SK-N-SH (cell line): ENCODE measurements at regions not wholly inside any gene's neighbourhood (a gene's known extent, or its start where the extent isn't known, plus 50 kb on each side); places are given as distances from the start of the nearest gene placed in this dataset.

Experiments
- CTCF ChIA-PET: fragments of 300-600, 350-600 bp; formaldehyde crosslinking; extraction: SDS; loops from one replicate; lab custom pipeline; 2021; lab: Yijun Ruan, JAX
- POLR2A ChIA-PET: fragments of 350-600 bp; sonication (Branson Sonifier 250); formaldehyde crosslinking; extraction: SDS; loops from one replicate; lab custom pipeline; 2020; ENCODE audit warnings: antibody characterized with exemption, inconsistent platforms; lab: Yijun Ruan, JAX
- DNase-seq: peaks from one replicate; pipeline ENCODE4 v3.0.0; 2012
- H2AFZ ChIP-seq: fragments of 200-600 bp; sonication (generic); 2 replicates; pipeline ENCODE4 v1.8.1; 2016; ENCODE audit warnings: antibody characterized with exemption, mild to moderate bottlenecking, low read depth
- H3F3A ChIP-seq: fragments of 200-600 bp; sonication (generic); replicated peaks from 2 replicates; pipeline ENCODE3; 2016; ENCODE audit warnings: antibody characterized with exemption, mild to moderate bottlenecking; ENCODE audit not compliant: insufficient read depth
- H3K27ac ChIP-seq, 2 experiments: fragments of 200-500 bp in 1 of 2; fragments of 200-600 bp in 1 of 2; sonication (Bioruptor generic) in 1 of 2; sonication (generic), shearing (Covaris generic) in 1 of 2; 2 replicates each; pipeline versions ENCODE4 v1.5.1 to v1.6.1; 2014 to 2016; ENCODE audit warnings: low read depth in 2 of 2, inconsistent platforms in 1 of 2, low read length in 1 of 2, mild to moderate bottlenecking in 1 of 2, mixed read lengths in 1 of 2
- H3K27me3 ChIP-seq: fragments of 200-600 bp; sonication (generic), shearing (Covaris generic); 2 replicates; pipeline ENCODE4 v1.6.1; 2016; ENCODE audit warnings: mixed run types; ENCODE audit not compliant: insufficient read depth
- H3K36me3 ChIP-seq, 2 experiments: fragments of 200-500 bp in 1 of 2; fragments of 200-600 bp in 1 of 2; sonication (Bioruptor generic) in 1 of 2; sonication (generic) in 1 of 2; replicated peaks in 1 of 2; 2 replicates each; pipeline versions ENCODE3 to v1.5.1; 2014 to 2016; ENCODE audit warnings: low read length in 1 of 2, mild to moderate bottlenecking in 1 of 2; ENCODE audit not compliant: insufficient read depth in 2 of 2, control insufficient read depth in 1 of 2
- H3K4me1 ChIP-seq, 2 experiments: fragments of 200-500 bp in 1 of 2; fragments of 200-600 bp in 1 of 2; sonication (Bioruptor generic) in 1 of 2; sonication (generic), shearing (Covaris generic) in 1 of 2; 2 replicates each; pipeline versions ENCODE4 v1.5.1 to v1.6.1; 2014 to 2016; ENCODE audit warnings: low read depth in 1 of 2, low read length in 1 of 2, mixed run types in 1 of 2; ENCODE audit not compliant: insufficient read depth in 2 of 2, control insufficient read depth in 1 of 2
- H3K4me2 ChIP-seq: fragments of 200-600 bp; sonication (generic), shearing (Covaris generic); 2 replicates; pipeline ENCODE4 v1.6.1; 2017; ENCODE audit warnings: mixed run types
- H3K4me3 ChIP-seq, 2 experiments: fragments of 200-500 bp in 1 of 2; fragments of 200-600 bp in 1 of 2; sonication (Bioruptor generic) in 1 of 2; sonication (generic), shearing (Covaris generic) in 1 of 2; 2 replicates each; pipeline versions ENCODE4 v1.5.1 to v1.8.1; 2014 to 2016; ENCODE audit warnings: low read depth in 2 of 2, inconsistent platforms in 1 of 2, low read length in 1 of 2, mild to moderate bottlenecking in 1 of 2, mixed read lengths in 1 of 2, moderate library complexity in 1 of 2
- H3K79me2 ChIP-seq: fragments of 200-600 bp; sonication (generic); 2 replicates; pipeline ENCODE4 v1.8.1; 2017; ENCODE audit warnings: mild to moderate bottlenecking; ENCODE audit not compliant: insufficient read depth
- H3K9ac ChIP-seq: fragments of 200-600 bp; sonication (generic); 2 replicates; pipeline ENCODE4 v1.6.1; 2017; ENCODE audit warnings: mixed run types
- H3K9me2 ChIP-seq: fragments of 200-600 bp; sonication (generic); 2 replicates; pipeline ENCODE4 v1.6.1; 2017; ENCODE audit warnings: mixed run types
- H3K9me3 ChIP-seq: fragments of 200-600 bp; sonication (generic); 2 replicates; pipeline ENCODE4 v1.6.1; 2017; ENCODE audit warnings: mixed run types, mild to moderate bottlenecking, moderate library complexity
- H4K20me1 ChIP-seq: fragments of 200-600 bp; sonication (generic); 2 replicates; pipeline ENCODE4 v1.6.1; 2017; ENCODE audit warnings: mild to moderate bottlenecking, mixed run types; ENCODE audit not compliant: insufficient read depth
- ELF1 ChIP-seq: IDR thresholded peaks from 2 replicates; pipeline ENCODE4 v1.4.0; 2012
- EP300 ChIP-seq, 2 experiments: IDR thresholded peaks; 2 replicates each; pipeline versions ENCODE4 v1.4.0 to v1.6.1; 2012; ENCODE audit warnings: borderline replicate concordance in 1 of 2, low read depth in 1 of 2, low read length in 1 of 2
- FOXJ3 ChIP-seq: sonication (generic); formaldehyde crosslinking; IDR thresholded peaks from 2 replicates; pipeline ENCODE4 v1.5.1; 2020; ENCODE audit warnings: mild to moderate bottlenecking, missing genetic modification reagents
- FOXM1 ChIP-seq: IDR thresholded peaks from 2 replicates; pipeline ENCODE4 v1.4.0; 2012; ENCODE audit warnings: low read depth, mild to moderate bottlenecking
- GATA2 ChIP-seq: sonication (generic); formaldehyde crosslinking; IDR thresholded peaks from 2 replicates; pipeline ENCODE4 v1.5.0; 2020; ENCODE audit warnings: mild to moderate bottlenecking, missing genetic modification reagents
- JUND ChIP-seq: IDR thresholded peaks from 2 replicates; pipeline ENCODE4 v1.4.0; 2012
- MEF2A ChIP-seq: IDR thresholded peaks from 2 replicates; pipeline ENCODE4 v1.4.0; 2012; ENCODE audit warnings: low read depth, borderline replicate concordance
- NFIC ChIP-seq: IDR thresholded peaks from 2 replicates; pipeline ENCODE4 v1.4.0; 2012; ENCODE audit warnings: borderline replicate concordance
- RAD21 ChIP-seq: IDR thresholded peaks from 2 replicates; pipeline ENCODE4 v1.6.1; 2012; ENCODE audit warnings: mild to moderate bottlenecking, low read length
- TAF1 ChIP-seq: IDR thresholded peaks from 2 replicates; pipeline ENCODE4 v1.6.1; 2012; ENCODE audit warnings: low read depth, mild to moderate bottlenecking, low read length, moderate library complexity, borderline replicate concordance
- TEAD4 ChIP-seq: IDR thresholded peaks from 2 replicates; pipeline ENCODE4 v1.4.0; 2012; ENCODE audit warnings: mild to moderate bottlenecking, borderline replicate concordance; ENCODE audit not compliant: insufficient read depth
- YY1 ChIP-seq: IDR thresholded peaks from 2 replicates; pipeline ENCODE4 v1.4.0; 2012; ENCODE audit warnings: low read depth, mild to moderate bottlenecking
- whole genome bisulfite sequencing: methylation state at CpG from one replicate; pipeline ENCODE4 v1.1.6; 2017; ENCODE audit warnings: low lambda C conversion rate; 5-methylcytosine and 5-hydroxymethylcytosine counted together
- TF ChIP-seq, protein P1 (sequence below): fragments of 150-350 bp; IDR thresholded peaks from 2 replicates; pipeline ENCODE4 v1.6.1; 2017; ENCODE audit warnings: antibody characterized with exemption, low read length, low read depth, borderline replicate concordance
- TF ChIP-seq, protein P2 (sequence below): IDR thresholded peaks from 2 replicates; pipeline ENCODE4; 2012
- TF ChIP-seq, protein P3 (sequence below): IDR thresholded peaks from 2 replicates; pipeline ENCODE4 v1.4.0; 2012; ENCODE audit warnings: low read depth, borderline replicate concordance
- TF ChIP-seq, protein P4 (sequence below): IDR thresholded peaks from 2 replicates; pipeline ENCODE4 v1.4.0; 2012; ENCODE audit warnings: low read depth, borderline replicate concordance
- TF ChIP-seq, protein P5 (sequence below): fragments of 150-350 bp; IDR thresholded peaks from 2 replicates; pipeline ENCODE4 v1.6.1; 2016; ENCODE audit warnings: mild to moderate bottlenecking, low read depth, low read length
- TF ChIP-seq, protein P6 (sequence below): fragments of 200-600 bp; sonication (generic); IDR thresholded peaks from 2 replicates; pipeline ENCODE4 v1.6.1; 2017; ENCODE audit warnings: antibody characterized with exemption, mild to moderate bottlenecking, moderate library complexity

DNA sequence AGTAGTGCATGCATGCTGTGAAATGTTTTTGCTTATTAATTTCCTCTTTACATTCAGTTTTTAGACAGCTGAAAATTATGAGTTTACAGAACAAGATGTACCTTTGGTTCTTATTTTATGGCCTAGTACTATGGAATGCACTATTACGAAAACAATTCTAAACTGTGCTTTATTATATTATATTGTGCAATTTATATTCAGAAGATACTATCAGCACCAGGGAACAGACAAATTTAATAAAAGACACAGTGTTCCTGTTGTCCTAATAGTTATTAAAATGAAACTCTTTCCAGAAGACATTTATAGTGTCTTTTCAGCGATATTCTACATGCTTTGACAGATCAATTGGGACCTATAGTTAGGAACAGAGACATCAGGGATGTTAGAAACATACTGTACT, 427.3 kb downstream of the BTG1 start:
- no peaks in the 10 kb centered on the region for H3K27me3 ChIP-seq
- no peak for DNase-seq
- H2AFZ ChIP-seq, result no peak overlapping the region
- no peaks in the 10 kb centered on the region; a peak in 1 of 4 replicates for H3K4me1 ChIP-seq
- no peaks in the 10 kb centered on the region for H3K9me3 ChIP-seq
- no peaks in the 10 kb centered on the region for H4K20me1 ChIP-seq
- no peaks in the 10 kb centered on the region for H3K9me2 ChIP-seq
- H3K4me3 ChIP-seq, result no peak overlapping the region
- TF ChIP-seq GATA2 (no peak), MEF2A (no peak), TAF1 (no peak), FOXJ3 (CRISPR knock-in tag) (no peak), FOXM1 (no peak), RAD21 (no peak), EP300 (IDR thresholded peaks at IDR 0.05; ENCODE audit: borderline replicate concordance in 1 of 2, low read depth in 1 of 2, low read length in 1 of 2) (no peak), NFIC (no peak), TEAD4 (no peak), YY1 (no peak), ELF1 (no peak), JUND (no peak)
- TF ChIP-seq, protein P1, sequence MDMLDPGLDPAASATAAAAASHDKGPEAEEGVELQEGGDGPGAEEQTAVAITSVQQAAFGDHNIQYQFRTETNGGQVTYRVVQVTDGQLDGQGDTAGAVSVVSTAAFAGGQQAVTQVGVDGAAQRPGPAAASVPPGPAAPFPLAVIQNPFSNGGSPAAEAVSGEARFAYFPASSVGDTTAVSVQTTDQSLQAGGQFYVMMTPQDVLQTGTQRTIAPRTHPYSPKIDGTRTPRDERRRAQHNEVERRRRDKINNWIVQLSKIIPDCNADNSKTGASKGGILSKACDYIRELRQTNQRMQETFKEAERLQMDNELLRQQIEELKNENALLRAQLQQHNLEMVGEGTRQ, result no peak
- TF ChIP-seq, protein P2, sequence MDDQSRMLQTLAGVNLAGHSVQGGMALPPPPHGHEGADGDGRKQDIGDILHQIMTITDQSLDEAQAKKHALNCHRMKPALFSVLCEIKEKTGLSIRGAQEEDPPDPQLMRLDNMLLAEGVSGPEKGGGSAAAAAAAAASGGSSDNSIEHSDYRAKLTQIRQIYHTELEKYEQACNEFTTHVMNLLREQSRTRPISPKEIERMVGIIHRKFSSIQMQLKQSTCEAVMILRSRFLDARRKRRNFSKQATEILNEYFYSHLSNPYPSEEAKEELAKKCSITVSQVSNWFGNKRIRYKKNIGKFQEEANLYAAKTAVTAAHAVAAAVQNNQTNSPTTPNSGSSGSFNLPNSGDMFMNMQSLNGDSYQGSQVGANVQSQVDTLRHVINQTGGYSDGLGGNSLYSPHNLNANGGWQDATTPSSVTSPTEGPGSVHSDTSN, result no peak
- TF ChIP-seq, protein P3, sequence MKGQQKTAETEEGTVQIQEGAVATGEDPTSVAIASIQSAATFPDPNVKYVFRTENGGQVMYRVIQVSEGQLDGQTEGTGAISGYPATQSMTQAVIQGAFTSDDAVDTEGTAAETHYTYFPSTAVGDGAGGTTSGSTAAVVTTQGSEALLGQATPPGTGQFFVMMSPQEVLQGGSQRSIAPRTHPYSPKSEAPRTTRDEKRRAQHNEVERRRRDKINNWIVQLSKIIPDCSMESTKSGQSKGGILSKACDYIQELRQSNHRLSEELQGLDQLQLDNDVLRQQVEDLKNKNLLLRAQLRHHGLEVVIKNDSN, result no peak
- TF ChIP-seq, protein P4, sequence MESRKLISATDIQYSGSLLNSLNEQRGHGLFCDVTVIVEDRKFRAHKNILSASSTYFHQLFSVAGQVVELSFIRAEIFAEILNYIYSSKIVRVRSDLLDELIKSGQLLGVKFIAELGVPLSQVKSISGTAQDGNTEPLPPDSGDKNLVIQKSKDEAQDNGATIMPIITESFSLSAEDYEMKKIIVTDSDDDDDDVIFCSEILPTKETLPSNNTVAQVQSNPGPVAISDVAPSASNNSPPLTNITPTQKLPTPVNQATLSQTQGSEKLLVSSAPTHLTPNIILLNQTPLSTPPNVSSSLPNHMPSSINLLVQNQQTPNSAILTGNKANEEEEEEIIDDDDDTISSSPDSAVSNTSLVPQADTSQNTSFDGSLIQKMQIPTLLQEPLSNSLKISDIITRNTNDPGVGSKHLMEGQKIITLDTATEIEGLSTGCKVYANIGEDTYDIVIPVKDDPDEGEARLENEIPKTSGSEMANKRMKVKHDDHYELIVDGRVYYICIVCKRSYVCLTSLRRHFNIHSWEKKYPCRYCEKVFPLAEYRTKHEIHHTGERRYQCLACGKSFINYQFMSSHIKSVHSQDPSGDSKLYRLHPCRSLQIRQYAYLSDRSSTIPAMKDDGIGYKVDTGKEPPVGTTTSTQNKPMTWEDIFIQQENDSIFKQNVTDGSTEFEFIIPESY, result no peak
- TF ChIP-seq, protein P5, sequence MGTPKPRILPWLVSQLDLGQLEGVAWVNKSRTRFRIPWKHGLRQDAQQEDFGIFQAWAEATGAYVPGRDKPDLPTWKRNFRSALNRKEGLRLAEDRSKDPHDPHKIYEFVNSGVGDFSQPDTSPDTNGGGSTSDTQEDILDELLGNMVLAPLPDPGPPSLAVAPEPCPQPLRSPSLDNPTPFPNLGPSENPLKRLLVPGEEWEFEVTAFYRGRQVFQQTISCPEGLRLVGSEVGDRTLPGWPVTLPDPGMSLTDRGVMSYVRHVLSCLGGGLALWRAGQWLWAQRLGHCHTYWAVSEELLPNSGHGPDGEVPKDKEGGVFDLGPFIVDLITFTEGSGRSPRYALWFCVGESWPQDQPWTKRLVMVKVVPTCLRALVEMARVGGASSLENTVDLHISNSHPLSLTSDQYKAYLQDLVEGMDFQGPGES, result no peak
- TF ChIP-seq, protein P6, sequence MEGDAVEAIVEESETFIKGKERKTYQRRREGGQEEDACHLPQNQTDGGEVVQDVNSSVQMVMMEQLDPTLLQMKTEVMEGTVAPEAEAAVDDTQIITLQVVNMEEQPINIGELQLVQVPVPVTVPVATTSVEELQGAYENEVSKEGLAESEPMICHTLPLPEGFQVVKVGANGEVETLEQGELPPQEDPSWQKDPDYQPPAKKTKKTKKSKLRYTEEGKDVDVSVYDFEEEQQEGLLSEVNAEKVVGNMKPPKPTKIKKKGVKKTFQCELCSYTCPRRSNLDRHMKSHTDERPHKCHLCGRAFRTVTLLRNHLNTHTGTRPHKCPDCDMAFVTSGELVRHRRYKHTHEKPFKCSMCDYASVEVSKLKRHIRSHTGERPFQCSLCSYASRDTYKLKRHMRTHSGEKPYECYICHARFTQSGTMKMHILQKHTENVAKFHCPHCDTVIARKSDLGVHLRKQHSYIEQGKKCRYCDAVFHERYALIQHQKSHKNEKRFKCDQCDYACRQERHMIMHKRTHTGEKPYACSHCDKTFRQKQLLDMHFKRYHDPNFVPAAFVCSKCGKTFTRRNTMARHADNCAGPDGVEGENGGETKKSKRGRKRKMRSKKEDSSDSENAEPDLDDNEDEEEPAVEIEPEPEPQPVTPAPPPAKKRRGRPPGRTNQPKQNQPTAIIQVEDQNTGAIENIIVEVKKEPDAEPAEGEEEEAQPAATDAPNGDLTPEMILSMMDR, result no peak
- H3K9ac ChIP-seq, result no peak overlapping the region
- H3K4me2 ChIP-seq, result no peak overlapping the region
- ChIA-PET CTCF (interaction anchor here (1.5 kb wide), 1 partner anchor 93 kb away, joined by 6 read pairs; no protein-coding TSS in a partner anchor), POLR2A (no interaction called here)
- H3K36me3 ChIP-seq, result no peaks in the 10 kb centered on the region
- H3F3A ChIP-seq, result no peaks in the 10 kb centered on the region
- H3K79me2 ChIP-seq, result no peaks in the 10 kb centered on the region
- peak overlapping the region in 1 of 2 experiments; percentile 11; a peak in 1 of 4 replicates for H3K27ac ChIP-seq
- 29% methylated on average over 2 of the region's 2 CpGs for WGBS
